ENCODE measurements at regions not wholly inside any gene's neighbourhood (a gene's known extent, or its start where the extent isn't known, plus 50 kb on each side); places are given as distances from the start of the nearest gene placed in this dataset.
"Not testable (repeated sequence)": the region's sequence is repeated elsewhere in the genome, so short reads cannot be mapped to it uniquely, and the experiment has no call there.

DNA sequence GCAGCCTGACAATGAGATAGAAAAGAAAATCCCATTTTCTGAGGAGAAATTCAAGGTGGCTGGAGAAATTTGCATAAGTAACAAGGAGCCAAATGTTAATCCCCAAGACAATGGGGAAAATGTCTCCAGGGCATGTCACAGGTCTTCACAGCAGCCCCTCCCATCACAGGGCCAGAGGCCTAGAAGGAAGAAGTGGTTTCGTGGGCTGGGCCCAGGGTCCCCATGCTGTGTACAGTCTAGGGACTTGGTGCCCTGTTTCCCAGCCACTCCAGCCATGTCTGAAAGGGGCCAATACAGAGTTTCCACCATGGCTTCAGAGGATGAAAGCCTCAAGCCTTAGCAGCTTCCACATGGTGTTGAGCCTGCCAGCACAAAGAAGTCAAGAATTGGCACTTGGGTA, 290.5 kb downstream of the SUCLG1 start:
- ATAC-seq; H3K4me1 Mint-ChIP-seq; H3K27ac Mint-ChIP-seq; H3K4me3 Mint-ChIP-seq; H3K36me3 Mint-ChIP-seq; H3K9me3 Mint-ChIP-seq; DNase-seq (ENCODE audit: low spot score in 2 of 2): not testable (repeated sequence)

- Mint-ChIP-seq H3K9me3 (peaks cover 5% of the 10 kb centered on the region), H3K4me1 (no peaks in the 10 kb centered on the region), H3K4me3 (no peak overlapping the region), H3K36me3 (no peaks in the 10 kb centered on the region), H3K27ac (no peak overlapping the region)
- DNase-seq (ENCODE audit: low spot score in 2 of 2), result no peak
- ATAC-seq, result no peak
Observed at GRCh38 chr2:84165256-84165655, 293.8 kb downstream of the SUCLG1 start.

- ATAC-seq (no peak), DNase-seq (ENCODE audit: low spot score in 2 of 2) (no peak)
- H3K4me3 Mint-ChIP-seq, result no peak overlapping the region
- H3K36me3 Mint-ChIP-seq, result no peaks in the 10 kb centered on the region
- H3K4me1 Mint-ChIP-seq, result no peaks in the 10 kb centered on the region
- no peak overlapping the region for H3K27ac Mint-ChIP-seq
- no peaks in the 10 kb centered on the region for H3K9me3 Mint-ChIP-seq
Observed at GRCh38 chr2:84160453-84160852, 298.6 kb downstream of the SUCLG1 start.

- Mint-ChIP-seq H3K9me3 (no peaks in the 10 kb centered on the region), H3K36me3 (no peaks in the 10 kb centered on the region), H3K27ac (no peak overlapping the region), H3K4me1 (no peaks in the 10 kb centered on the region), H3K4me3 (no peak overlapping the region)
- ATAC-seq, result no peak
- DNase-seq (ENCODE audit: low spot score in 2 of 2), result no peak
Observed at GRCh38 chr2:84158605-84159004, 300.5 kb downstream of the SUCLG1 start.

DNA sequence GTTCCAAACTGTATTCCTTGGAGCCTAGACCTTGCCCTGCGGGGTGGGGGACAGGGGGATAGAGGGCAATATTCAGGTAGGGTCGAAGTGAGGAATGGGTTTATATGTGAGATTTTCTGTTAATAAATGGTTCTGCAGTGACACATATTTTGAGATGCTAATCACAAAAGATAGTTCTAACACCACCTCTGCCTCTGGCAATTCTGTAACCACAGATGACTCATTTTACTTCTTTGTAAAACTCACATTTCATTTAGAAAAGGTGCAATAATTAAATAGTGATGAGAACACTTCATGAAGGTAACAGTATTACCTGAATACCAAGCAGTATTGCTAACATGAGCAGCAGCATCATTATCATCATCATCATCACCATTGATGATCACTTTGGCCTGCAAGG, 306.6 kb downstream of the SUCLG1 start:
- ATAC-seq (no peak), DNase-seq (ENCODE audit: low spot score in 2 of 2) (no peak)
- H3K4me3 Mint-ChIP-seq, result no peak overlapping the region
- no peaks in the 10 kb centered on the region for H3K36me3 Mint-ChIP-seq
- H3K4me1 Mint-ChIP-seq, result no peaks in the 10 kb centered on the region
- no peaks in the 10 kb centered on the region for H3K9me3 Mint-ChIP-seq
- no peak overlapping the region for H3K27ac Mint-ChIP-seq

- ATAC-seq (no peak), DNase-seq (ENCODE audit: low spot score in 2 of 2) (no peak)
- Mint-ChIP-seq H3K36me3 (no peaks in the 10 kb centered on the region), H3K9me3 (no peaks in the 10 kb centered on the region), H3K4me3 (no peak overlapping the region), H3K27ac (no peak overlapping the region), H3K4me1 (no peaks in the 10 kb centered on the region)
Observed at GRCh38 chr2:84144345-84144744, 314.7 kb downstream of the SUCLG1 start.

- H3K4me3 Mint-ChIP-seq, result no peak overlapping the region
- no peak for DNase-seq (ENCODE audit: low spot score in 2 of 2)
- no peak overlapping the region for H3K27ac Mint-ChIP-seq
- ATAC-seq, result no peak
- H3K4me1 Mint-ChIP-seq, result no peaks in the 10 kb centered on the region
- H3K9me3 Mint-ChIP-seq, result no peaks in the 10 kb centered on the region
- H3K36me3 Mint-ChIP-seq, result no peaks in the 10 kb centered on the region
Observed at GRCh38 chr2:84137034-84137433, 322.0 kb downstream of the SUCLG1 start.

GRCh38 chr2:84132370-84132769, 326.7 kb downstream of the SUCLG1 start:
- Mint-ChIP-seq H3K27ac (no peak overlapping the region), H3K36me3 (no peaks in the 10 kb centered on the region), H3K4me1 (no peaks in the 10 kb centered on the region), H3K4me3 (no peak overlapping the region), H3K9me3 (no peaks in the 10 kb centered on the region)
- DNase-seq (ENCODE audit: low spot score in 2 of 2) (no peak), ATAC-seq (no peak)

GRCh38 chr2:84131278-84131830, 327.7 kb downstream of the SUCLG1 start:
- no peaks in the 10 kb centered on the region for H3K36me3 Mint-ChIP-seq
- no peak for DNase-seq (ENCODE audit: low spot score in 2 of 2)
- ATAC-seq, result no peak

GRCh38 chr2:84129018-84129417, 330.1 kb downstream of the SUCLG1 start:
- ATAC-seq (no peak), DNase-seq (ENCODE audit: low spot score in 2 of 2) (no peak)
- no peaks in the 10 kb centered on the region for H3K4me1 Mint-ChIP-seq
- H3K4me3 Mint-ChIP-seq, result no peak overlapping the region
- H3K27ac Mint-ChIP-seq, result no peak overlapping the region
- no peaks in the 10 kb centered on the region for H3K9me3 Mint-ChIP-seq
- no peaks in the 10 kb centered on the region for H3K36me3 Mint-ChIP-seq

More at GRCh38 chr2:84131278-84131830, 327.7 kb downstream of the SUCLG1 start:
- no peak overlapping the region for H3K27ac Mint-ChIP-seq
- H3K9me3 Mint-ChIP-seq, result no peaks in the 10 kb centered on the region
- no peaks in the 10 kb centered on the region for H3K4me1 Mint-ChIP-seq
- H3K4me3 Mint-ChIP-seq, result no peak overlapping the region

- not testable (repeated sequence) for DNase-seq (ENCODE audit: low spot score in 2 of 2); H3K4me3 Mint-ChIP-seq; H3K9me3 Mint-ChIP-seq; ATAC-seq; H3K27ac Mint-ChIP-seq; H3K4me1 Mint-ChIP-seq; H3K36me3 Mint-ChIP-seq
Observed at GRCh38 chr2:84127812-84128211, 331.3 kb downstream of the SUCLG1 start.

- Mint-ChIP-seq H3K27ac (no peak overlapping the region), H3K4me3 (no peak overlapping the region), H3K36me3 (no peaks in the 10 kb centered on the region), H3K4me1 (no peaks in the 10 kb centered on the region), H3K9me3 (no peaks in the 10 kb centered on the region)
- no peak for DNase-seq (ENCODE audit: low spot score in 2 of 2)
- no peak for ATAC-seq
Observed at GRCh38 chr2:84126530-84126929, 332.6 kb downstream of the SUCLG1 start.

- Mint-ChIP-seq H3K36me3 (no peaks in the 10 kb centered on the region), H3K9me3 (no peaks in the 10 kb centered on the region)
- peak; percentile 48 for ATAC-seq
Observed at GRCh38 chr2:84126084-84126483, 333.0 kb downstream of the SUCLG1 start.

GRCh38 chr2:84116143-84116542, 342.9 kb downstream of the SUCLG1 start:
- H3K27ac Mint-ChIP-seq, result no peak overlapping the region
- no peak overlapping the region for H3K4me3 Mint-ChIP-seq
- no peaks in the 10 kb centered on the region for H3K36me3 Mint-ChIP-seq
- DNase-seq (ENCODE audit: low spot score in 2 of 2), result no peak
- peaks cover 6% of the 10 kb centered on the region for H3K9me3 Mint-ChIP-seq
- H3K4me1 Mint-ChIP-seq, result no peaks in the 10 kb centered on the region
- no peak for ATAC-seq

More at GRCh38 chr2:84126084-84126483, 333.0 kb downstream of the SUCLG1 start:
- Mint-ChIP-seq H3K4me1 (no peaks in the 10 kb centered on the region), H3K4me3 (no peak overlapping the region), H3K27ac (no peak overlapping the region)
- no peak for DNase-seq (ENCODE audit: low spot score in 2 of 2)

GRCh38 chr2:84115173-84115857, 343.8 kb downstream of the SUCLG1 start:
- H3K4me1 Mint-ChIP-seq, result no peaks in the 10 kb centered on the region
- H3K27ac Mint-ChIP-seq, result no peak overlapping the region
- H3K36me3 Mint-ChIP-seq, result no peaks in the 10 kb centered on the region
- H3K4me3 Mint-ChIP-seq, result no peak overlapping the region
- ATAC-seq, result no peak
- no peak for DNase-seq (ENCODE audit: low spot score in 2 of 2)
- peaks cover 6% of the 10 kb centered on the region for H3K9me3 Mint-ChIP-seq

DNA sequence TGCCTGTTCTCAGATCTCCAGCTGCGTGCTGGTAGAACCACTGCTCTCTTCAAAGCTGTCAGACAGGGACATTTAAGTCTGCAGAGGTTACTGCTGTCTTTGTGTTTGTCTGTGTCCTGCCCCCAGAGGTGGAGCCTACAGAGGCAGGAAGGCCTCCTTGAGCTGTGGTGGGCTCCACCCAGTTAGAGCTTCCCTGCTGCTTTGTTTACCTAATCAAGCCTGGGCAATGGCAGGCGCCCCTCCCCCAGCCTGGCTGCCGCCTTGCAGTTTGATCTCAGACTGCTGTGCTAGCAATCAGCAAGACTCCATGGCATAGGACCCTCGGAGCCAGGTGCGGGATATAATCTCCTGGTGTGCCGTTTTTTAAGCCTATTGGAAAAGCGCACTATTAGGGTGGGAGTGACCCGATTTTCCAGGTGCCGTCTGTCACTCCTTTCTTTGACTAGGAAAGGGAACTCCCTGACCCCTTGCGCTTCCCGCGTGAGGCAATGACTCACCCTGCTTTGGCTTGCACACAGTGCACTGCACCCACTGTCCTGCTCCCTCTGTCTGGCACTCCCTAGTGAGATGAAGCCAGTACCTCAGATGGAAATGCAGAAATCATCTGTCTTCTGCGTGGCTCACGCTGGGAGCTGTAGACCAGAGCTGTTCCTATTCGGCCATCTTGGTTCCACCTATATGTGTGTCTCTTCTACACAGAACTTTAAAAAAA, 355.1 kb downstream of the SUCLG1 start:
- H3K27ac Mint-ChIP-seq; H3K4me3 Mint-ChIP-seq; H3K9me3 Mint-ChIP-seq; DNase-seq (ENCODE audit: low spot score in 2 of 2); H3K36me3 Mint-ChIP-seq; ATAC-seq; H3K4me1 Mint-ChIP-seq: not testable (repeated sequence)
